ENCODE measurements at regions not wholly inside any gene's neighbourhood (a gene's known extent, or its start where the extent isn't known, plus 50 kb on each side); places are given as distances from the start of the nearest gene placed in this dataset.

DNA sequence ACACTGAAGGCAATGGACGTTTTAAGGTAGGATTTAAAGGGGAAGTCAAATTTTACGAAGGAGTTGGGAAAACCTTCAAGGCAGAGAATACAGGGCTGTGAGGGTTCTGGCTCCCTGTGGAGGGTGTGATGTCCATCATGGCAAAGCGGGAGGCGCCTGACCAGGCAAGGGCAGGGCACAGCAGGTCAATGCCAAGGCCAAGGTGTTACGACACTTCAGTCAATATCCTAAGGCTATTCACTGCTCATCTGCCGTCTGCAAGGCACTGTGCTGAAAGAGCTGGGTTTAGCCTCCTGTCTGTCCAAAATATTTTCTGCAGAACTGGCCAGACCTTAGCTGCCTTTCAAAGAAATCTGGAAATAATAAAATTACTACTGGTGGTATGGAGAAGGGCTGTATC is 297.9 kb upstream of the MGMT start:
- WGBS, result 68% methylated on average over 6 of the region's 6 CpGs
- no peak overlapping the region for H3K27ac ChIP-seq (ENCODE audit: low read depth in 1 of 2, low read length in 2 of 2)

DNA sequence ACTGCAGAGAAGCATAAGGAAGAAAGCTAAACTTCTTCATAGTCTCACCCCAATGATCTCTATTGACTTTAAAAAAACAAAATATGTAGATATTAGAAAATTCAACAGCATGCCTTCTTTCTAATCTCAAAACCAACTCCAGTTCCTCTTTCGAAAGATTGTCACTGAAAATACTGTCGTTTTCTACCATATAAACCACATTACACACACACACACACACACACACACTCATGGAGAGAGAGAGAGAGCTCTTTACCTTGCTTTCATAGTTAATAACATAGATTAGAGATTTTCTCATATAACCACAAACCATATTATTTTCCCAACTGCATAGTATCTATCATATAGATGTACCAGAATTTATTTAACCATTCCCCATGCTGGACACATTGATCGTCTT is 296.2 kb upstream of the MGMT start:
- no peaks in the 10 kb centered on the region for H3K36me3 ChIP-seq (ENCODE audit: control insufficient read depth in 4 of 4, insufficient read depth in 3 of 4, low read depth in 1 of 4, low read length in 3 of 4)
- WGBS, result 74% methylated on average over 3 of the region's 3 CpGs
- H3K9me3 ChIP-seq (ENCODE audit: control insufficient read depth in 4 of 4, low read length in 3 of 4), result no peaks in the 10 kb centered on the region
- H3K27ac ChIP-seq (ENCODE audit: low read depth in 1 of 2, low read length in 2 of 2), result no peak overlapping the region
- no peak overlapping the region for H3K9ac ChIP-seq (ENCODE audit: low read depth in 1 of 2, low read length in 2 of 2)
- H3K4me1 ChIP-seq (ENCODE audit: control insufficient read depth in 4 of 4, insufficient read depth in 4 of 4, low read length in 3 of 4), result no peaks in the 10 kb centered on the region
- DNase-seq (ENCODE audit: low spot score), result no peak
- H3K4me3 ChIP-seq (ENCODE audit: low read depth in 1 of 3, low read length in 3 of 3), result no peak overlapping the region
- peaks cover 0 to 11% (median 0%) of the 10 kb centered on the region in 4 donors for H3K27me3 ChIP-seq (ENCODE audit: control insufficient read depth in 4 of 4, insufficient read depth in 4 of 4, low read length in 3 of 4)
- TF ChIP-seq GABPA (IDR thresholded peaks at IDR 0.05 in 1 of 2, conservative IDR thresholded peaks at IDR 0.05 in 1 of 2), result no peak
- TF ChIP-seq, protein P1, sequence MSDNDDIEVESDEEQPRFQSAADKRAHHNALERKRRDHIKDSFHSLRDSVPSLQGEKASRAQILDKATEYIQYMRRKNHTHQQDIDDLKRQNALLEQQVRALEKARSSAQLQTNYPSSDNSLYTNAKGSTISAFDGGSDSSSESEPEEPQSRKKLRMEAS (IDR thresholded peaks at IDR 0.05), result no peak
- TF ChIP-seq, protein P2, sequence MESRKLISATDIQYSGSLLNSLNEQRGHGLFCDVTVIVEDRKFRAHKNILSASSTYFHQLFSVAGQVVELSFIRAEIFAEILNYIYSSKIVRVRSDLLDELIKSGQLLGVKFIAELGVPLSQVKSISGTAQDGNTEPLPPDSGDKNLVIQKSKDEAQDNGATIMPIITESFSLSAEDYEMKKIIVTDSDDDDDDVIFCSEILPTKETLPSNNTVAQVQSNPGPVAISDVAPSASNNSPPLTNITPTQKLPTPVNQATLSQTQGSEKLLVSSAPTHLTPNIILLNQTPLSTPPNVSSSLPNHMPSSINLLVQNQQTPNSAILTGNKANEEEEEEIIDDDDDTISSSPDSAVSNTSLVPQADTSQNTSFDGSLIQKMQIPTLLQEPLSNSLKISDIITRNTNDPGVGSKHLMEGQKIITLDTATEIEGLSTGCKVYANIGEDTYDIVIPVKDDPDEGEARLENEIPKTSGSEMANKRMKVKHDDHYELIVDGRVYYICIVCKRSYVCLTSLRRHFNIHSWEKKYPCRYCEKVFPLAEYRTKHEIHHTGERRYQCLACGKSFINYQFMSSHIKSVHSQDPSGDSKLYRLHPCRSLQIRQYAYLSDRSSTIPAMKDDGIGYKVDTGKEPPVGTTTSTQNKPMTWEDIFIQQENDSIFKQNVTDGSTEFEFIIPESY (IDR thresholded peaks at IDR 0.05), result no peak
- TF ChIP-seq HNF4G (IDR thresholded peaks at IDR 0.05), result no peak
- TF ChIP-seq FOXA1 (IDR thresholded peaks at IDR 0.05), result no peak
- TF ChIP-seq JUND (IDR thresholded peaks at IDR 0.05), result no peak
- no peak for TF ChIP-seq RAD21 (IDR thresholded peaks at IDR 0.05)
- no peak for TF ChIP-seq REST (IDR thresholded peaks at IDR 0.05)

More for the DNA sequence above, 297.9 kb upstream of the MGMT start:
- no peak for DNase-seq (ENCODE audit: low spot score)
- no peak for TF ChIP-seq RAD21 (IDR thresholded peaks at IDR 0.05)
- TF ChIP-seq JUND (IDR thresholded peaks at IDR 0.05), result no peak
- no peak for TF ChIP-seq HNF4A (conservative IDR thresholded peaks at IDR 0.05)
- TF ChIP-seq TAF1 (conservative IDR thresholded peaks at IDR 0.05), result no peak
- TF ChIP-seq REST (IDR thresholded peaks at IDR 0.05), result no peak
- TF ChIP-seq, protein P1 (IDR thresholded peaks at IDR 0.05), result no peak
- TF ChIP-seq HNF4G (IDR thresholded peaks at IDR 0.05), result no peak
- TF ChIP-seq EGR1 (IDR thresholded peaks at IDR 0.05; ENCODE audit: low read depth in 2 of 2), result no peak
- no peak for TF ChIP-seq CTCF (IDR thresholded peaks at IDR 0.05; ENCODE audit: low read depth, low read length, missing input control)
- TF ChIP-seq GABPA (IDR thresholded peaks at IDR 0.05 in 1 of 2, conservative IDR thresholded peaks at IDR 0.05 in 1 of 2), result no peak
- no peak for TF ChIP-seq FOXA1 (IDR thresholded peaks at IDR 0.05)
- TF ChIP-seq YY1 (IDR thresholded peaks at IDR 0.05), result no peak
- no peak for TF ChIP-seq RXRA (IDR thresholded peaks at IDR 0.05)
- H3K36me3 ChIP-seq (ENCODE audit: control insufficient read depth in 4 of 4, insufficient read depth in 3 of 4, low read depth in 1 of 4, low read length in 3 of 4), result no peaks in the 10 kb centered on the region
- H3K4me1 ChIP-seq (ENCODE audit: control insufficient read depth in 4 of 4, insufficient read depth in 4 of 4, low read length in 3 of 4), result no peaks in the 10 kb centered on the region
- no peak overlapping the region for H3K9ac ChIP-seq (ENCODE audit: low read depth in 1 of 2, low read length in 2 of 2)
- H3K27me3 ChIP-seq (ENCODE audit: control insufficient read depth in 4 of 4, insufficient read depth in 4 of 4, low read length in 3 of 4), result peaks cover 0 to 11% (median 0%) of the 10 kb centered on the region in 4 donors
- H3K4me3 ChIP-seq (ENCODE audit: low read depth in 1 of 3, low read length in 3 of 3), result no peak overlapping the region
- H3K9me3 ChIP-seq (ENCODE audit: control insufficient read depth in 4 of 4, low read length in 3 of 4), result no peaks in the 10 kb centered on the region

Measured in liver (tissue), 8 donors.